Keratinocyte (primary cell): ENCODE measurements at regions not wholly inside any gene's neighbourhood (a gene's known extent, or its start where the extent isn't known, plus 50 kb on each side); places are given as distances from the start of the nearest gene placed in this dataset.

Experiments used
- DNase-seq: peaks from one replicate; pipeline ENCODE4 v3.0.0-alpha.2; 2011; ENCODE audit warnings: low read depth, missing footprints, low spot score
- FAIRE-seq: peaks from 2 replicates; lab custom pipeline; 2011; peaks lifted over from hg19 to GRCh38; lab: Jason Lieb, UNC
- H2AFZ ChIP-seq: 2 replicates; pipeline ENCODE4 v1.6.0; 2012; ENCODE audit warnings: low read length, control low read depth, inconsistent platforms; ENCODE audit not compliant: control insufficient read depth
- H3K27ac ChIP-seq: 2 replicates; pipeline ENCODE4 v1.5.1; 2011; ENCODE audit warnings: low read length; ENCODE audit not compliant: control insufficient read depth, insufficient read depth
- H3K27me3 ChIP-seq: 3 replicates; pipeline ENCODE4 v1.6.0; 2011; ENCODE audit warnings: low read length; ENCODE audit not compliant: control insufficient read depth, insufficient read depth; ENCODE audit errors: extremely low read depth
- H3K36me3 ChIP-seq, 2 experiments: 2 replicates in 1 of 2; 3 replicates in 1 of 2; pipeline ENCODE4 v1.5.1; 2011; ENCODE audit warnings: low read length in 2 of 2, mild to moderate bottlenecking in 1 of 2; ENCODE audit not compliant: control insufficient read depth in 2 of 2, insufficient read depth in 2 of 2; ENCODE audit errors: extremely low read depth in 1 of 2
- H3K4me1 ChIP-seq: 3 replicates; pipeline ENCODE4 v1.5.1; 2011; ENCODE audit warnings: low read length; ENCODE audit not compliant: control insufficient read depth, insufficient read depth; ENCODE audit errors: extremely low read depth
- H3K4me2 ChIP-seq: 3 replicates; pipeline ENCODE4 v1.6.0; 2011; ENCODE audit warnings: low read depth, low read length; ENCODE audit not compliant: control insufficient read depth, insufficient read depth; ENCODE audit errors: extremely low read depth
- H3K4me3 ChIP-seq, 3 experiments: fragments of 200-600 bp in 1 of 3; sonication (generic) in 1 of 3; 2 replicates in 2 of 3; 3 replicates in 1 of 3; pipeline ENCODE4 v1.5.1; 2011 to 2016; ENCODE audit warnings: low read length in 3 of 3, mild to moderate bottlenecking in 3 of 3, control low read depth in 2 of 3, inconsistent platforms in 1 of 3, low read depth in 1 of 3, mixed read lengths in 1 of 3, mixed run types in 1 of 3, moderate library complexity in 1 of 3; ENCODE audit not compliant: control insufficient read depth in 2 of 3, insufficient read depth in 2 of 3; ENCODE audit errors: extremely low read depth in 1 of 3
- H3K79me2 ChIP-seq: 2 replicates; pipeline ENCODE4 v1.6.0; 2012; ENCODE audit warnings: low read length; ENCODE audit not compliant: control insufficient read depth, insufficient read depth
- H3K9ac ChIP-seq: 3 replicates; pipeline ENCODE4 v1.6.0; 2011; ENCODE audit warnings: low read length; ENCODE audit not compliant: control insufficient read depth, insufficient read depth; ENCODE audit errors: extremely low read depth
- H3K9me1 ChIP-seq: 3 replicates; pipeline ENCODE4 v1.6.0; 2011; ENCODE audit warnings: low read length; ENCODE audit not compliant: control insufficient read depth, insufficient read depth; ENCODE audit errors: extremely low read depth
- H3K9me3 ChIP-seq: 2 replicates; pipeline ENCODE4 v1.5.1; 2012; ENCODE audit warnings: low read depth, low read length; ENCODE audit not compliant: control insufficient read depth
- H4K20me1 ChIP-seq: 3 replicates; pipeline ENCODE4 v1.6.0; 2011; ENCODE audit warnings: low read length; ENCODE audit not compliant: control insufficient read depth, insufficient read depth; ENCODE audit errors: extremely low read depth
- CTCF ChIP-seq, 3 experiments: IDR thresholded peaks in 1 of 3; conservative IDR thresholded peaks in 1 of 3; optimal IDR thresholded peaks in 1 of 3; 2 replicates in 2 of 3; 3 replicates in 1 of 3; pipeline versions ENCODE3 to v1.5.1; 2011; ENCODE audit warnings: low read length in 3 of 3, mild to moderate bottlenecking in 3 of 3, moderate library complexity in 2 of 3, control low read depth in 1 of 3, inconsistent platforms in 1 of 3; ENCODE audit not compliant: insufficient read depth in 2 of 3; ENCODE audit errors: extremely low read depth in 1 of 3
- EZH2 ChIP-seq: IDR thresholded peaks from one replicate; pipeline ENCODE4 v1.6.1; 2012; ENCODE audit warnings: inconsistent platforms, mild to moderate bottlenecking, low read length, moderate library complexity
- dilution Hi-C: fragments of 300-500 bp; cut with MboI; formaldehyde crosslinking; loops from one replicate; pipeline ENCODE4 v1.7.0; 2020; ENCODE audit warnings: low sequenced_read_pairs; ENCODE audit not compliant: extremely low pct_ligation_motif_present

- Histone ChIP-seq H3K27me3 (no peaks in the 10 kb centered on the region), H2AFZ (no peak overlapping the region), H3K4me1 (no peaks in the 10 kb centered on the region), H4K20me1 (no peaks in the 10 kb centered on the region), H3K9me1 (no peaks in the 10 kb centered on the region), H3K9ac (no peak overlapping the region), H3K9me3 (no peaks in the 10 kb centered on the region), H3K27ac (no peak overlapping the region), H3K4me2 (no peak overlapping the region), H3K4me3 (no peak overlapping the region), H3K36me3 (no peaks in the 10 kb centered on the region), H3K79me2 (no peaks in the 10 kb centered on the region)
- no peak for FAIRE-seq
- TF ChIP-seq EZH2 (no peak), CTCF (optimal IDR thresholded peaks at IDR 0.05 in 1 of 3, IDR thresholded peaks at IDR 0.05 in 1 of 3, conservative IDR thresholded peaks at IDR 0.05 in 1 of 3; ENCODE audit: extremely low read depth in 1 of 3, insufficient read depth in 2 of 3, low read length in 3 of 3) (no peak)
- DNase-seq = no peak
- dilution Hi-C loops = no loop called here
Measured at GRCh38 chr13:91211510-91211909, 136.0 kb upstream of the MIR17HG start.

- FAIRE-seq = no peak
- TF ChIP-seq EZH2 = no peak
- TF ChIP-seq CTCF (optimal IDR thresholded peaks at IDR 0.05 in 1 of 3, IDR thresholded peaks at IDR 0.05 in 1 of 3, conservative IDR thresholded peaks at IDR 0.05 in 1 of 3; ENCODE audit: extremely low read depth in 1 of 3, insufficient read depth in 2 of 3, low read length in 3 of 3) = no peak
- H3K4me1 ChIP-seq = no peaks in the 10 kb centered on the region
Measured at GRCh38 chr13:91212231-91212630, 135.3 kb upstream of the MIR17HG start.

More at GRCh38 chr13:91212231-91212630, 135.3 kb upstream of the MIR17HG start:
- no peak overlapping the region for H3K9ac ChIP-seq
- dilution Hi-C loops = no loop called here
- H2AFZ ChIP-seq = no peak overlapping the region
- H4K20me1 ChIP-seq = no peaks in the 10 kb centered on the region
- H3K27me3 ChIP-seq = no peaks in the 10 kb centered on the region
- H3K27ac ChIP-seq = no peak overlapping the region
- no peaks in the 10 kb centered on the region for H3K36me3 ChIP-seq
- H3K9me3 ChIP-seq = no peaks in the 10 kb centered on the region
- no peak for DNase-seq
- H3K79me2 ChIP-seq = no peaks in the 10 kb centered on the region
- H3K4me2 ChIP-seq = no peak overlapping the region
- H3K4me3 ChIP-seq = no peak overlapping the region
- H3K9me1 ChIP-seq = no peaks in the 10 kb centered on the region
